NCI-H2196 (cell line): ENCODE measurements at regions not wholly inside any gene's neighbourhood (a gene's known extent, or its start where the extent isn't known, plus 50 kb on each side); places are given as distances from the start of the nearest gene placed in this dataset.
"Not testable (repeated sequence)": the region's sequence is repeated elsewhere in the genome, so short reads cannot be mapped to it uniquely, and the experiment has no call there.

ENCODE experiments used
- DNase-seq: peaks from one replicate; lab custom pipeline; 2025; ENCODE audit not compliant: unreplicated experiment; lab: John Stamatoyannopoulos, UW

DNA sequence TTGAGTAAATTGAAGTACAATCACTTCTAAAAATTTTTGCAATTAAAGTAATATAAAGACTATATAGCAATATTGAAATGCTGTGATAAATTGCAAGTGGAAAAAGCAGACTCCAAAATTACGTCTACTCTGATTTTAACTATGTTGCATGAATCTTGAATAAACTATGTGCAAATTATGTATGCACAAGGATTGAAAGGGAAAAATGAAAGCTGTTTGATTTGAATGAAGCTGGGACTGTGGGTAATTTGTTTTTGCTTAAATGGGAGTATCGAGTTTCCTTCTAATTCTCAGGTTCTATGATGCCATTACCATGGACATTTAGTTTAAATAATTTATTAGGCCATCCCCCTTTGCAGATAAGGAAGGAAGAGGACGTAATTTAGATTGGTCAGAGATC lies 198.7 kb upstream of the MYLIP start:
- no peak for DNase-seq

GRCh38 chr6:15929685-15930084 lies 199.2 kb upstream of the MYLIP start:
- no peak for DNase-seq

- no peak for DNase-seq
Measured at GRCh38 chr6:15927531-15928225, 201.2 kb upstream of the MYLIP start.

GRCh38 chr6:15926256-15926655 lies 202.6 kb upstream of the MYLIP start:
- DNase-seq: no peak

DNA sequence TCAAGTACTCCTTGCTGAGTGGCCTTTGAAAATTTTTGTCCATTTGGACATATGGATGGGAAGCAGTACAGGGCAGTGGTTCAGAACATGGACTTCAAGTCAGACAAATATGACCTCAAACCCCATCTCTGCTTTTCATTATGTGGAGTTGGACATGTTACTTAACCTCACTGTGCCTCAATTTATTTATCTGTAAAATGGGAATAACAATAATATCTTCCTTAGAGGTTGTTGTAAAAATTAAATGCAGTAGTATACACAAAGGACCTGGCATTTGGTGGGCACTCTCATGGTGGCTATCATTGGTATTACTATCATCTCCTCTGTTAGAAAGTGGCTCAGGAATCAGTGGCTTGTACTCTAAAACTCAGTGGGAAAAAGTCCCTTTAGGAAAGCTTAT lies 204.0 kb upstream of the MYLIP start:
- DNase-seq: no peak

GRCh38 chr6:15922510-15923250 lies 206.2 kb upstream of the MYLIP start:
- DNase-seq: no peak

- DNase-seq: no peak
Measured at GRCh38 chr6:15921243-15921642, 207.6 kb upstream of the MYLIP start.

- DNase-seq: no peak
Measured at GRCh38 chr6:15916581-15916980, 212.3 kb upstream of the MYLIP start.

GRCh38 chr6:15915508-15916178 lies 213.2 kb upstream of the MYLIP start:
- DNase-seq: no peak

DNA sequence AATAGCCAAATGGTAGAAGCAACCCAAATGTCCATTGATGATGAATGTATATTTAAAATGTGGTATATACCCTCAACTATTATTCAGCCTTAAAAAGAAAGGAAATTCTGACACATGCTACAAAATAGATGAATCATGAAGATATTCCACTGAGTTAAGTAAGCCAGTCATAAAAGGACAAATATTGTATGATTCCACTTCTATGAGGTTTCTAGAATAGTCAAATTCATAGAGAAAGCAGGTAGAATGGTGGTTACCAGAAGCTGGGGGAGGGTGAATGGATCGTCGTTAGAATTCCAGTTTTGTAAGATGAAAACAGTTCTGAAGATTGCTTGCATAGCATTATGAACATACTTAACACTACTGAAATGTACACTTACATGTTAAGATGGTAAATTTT lies 214.3 kb upstream of the MYLIP start:
- no peak for DNase-seq

DNA sequence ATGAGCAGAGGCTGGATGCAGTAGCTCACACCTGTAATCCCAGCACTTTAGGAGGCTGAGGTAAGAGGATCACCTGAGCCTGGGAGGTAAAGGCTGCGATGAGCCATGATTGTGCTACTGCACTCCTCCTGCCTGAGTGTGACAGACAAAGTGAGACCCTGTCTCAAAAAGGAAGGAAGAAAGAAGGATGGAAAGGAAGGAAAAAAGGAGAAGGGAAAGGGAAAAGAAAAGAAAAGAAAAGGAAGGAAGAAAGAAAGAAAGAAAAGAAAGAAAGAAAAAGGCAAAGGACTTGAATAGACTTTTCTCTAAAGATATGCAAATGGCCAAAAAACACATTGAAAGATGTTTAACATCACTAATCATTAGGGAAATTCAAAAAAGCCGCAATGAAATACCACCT lies 215.3 kb upstream of the MYLIP start:
- DNase-seq: no peak

GRCh38 chr6:15912505-15913400 lies 216.1 kb upstream of the MYLIP start:
- DNase-seq: no peak

DNA sequence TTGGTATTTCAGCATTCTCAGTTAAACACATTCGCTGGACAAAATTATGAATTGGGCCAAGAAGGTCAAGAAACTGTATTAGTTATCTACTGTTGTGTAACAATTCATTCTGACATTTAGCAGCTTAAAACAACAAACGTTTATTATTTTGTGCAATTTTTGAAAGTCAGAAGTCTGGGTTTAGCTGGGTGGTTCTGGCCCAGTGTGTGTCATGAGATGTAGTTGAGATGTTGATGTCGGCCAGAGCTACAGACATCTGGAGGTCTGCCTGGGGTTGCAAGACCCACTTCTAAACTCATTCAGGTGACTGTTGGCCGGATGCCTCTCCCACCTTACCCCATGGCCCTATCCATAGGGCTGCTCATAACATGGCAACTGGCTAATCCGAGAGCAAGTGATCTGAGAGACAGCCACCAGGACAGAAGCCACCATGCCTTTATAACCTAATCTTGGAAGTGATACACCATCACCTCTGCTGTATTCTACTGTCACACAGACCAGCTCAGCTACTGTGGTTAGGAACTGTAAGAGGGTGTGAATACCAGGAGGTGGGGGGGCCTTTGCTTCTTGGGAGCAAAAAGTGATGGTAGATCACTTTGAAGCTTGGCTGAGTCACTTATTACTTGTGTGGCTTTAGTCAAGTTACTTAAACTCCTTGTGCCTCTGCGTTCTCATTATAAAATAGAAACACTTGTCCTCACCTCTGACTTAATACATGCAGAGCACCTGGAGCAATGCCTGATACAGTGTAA lies 217.0 kb upstream of the MYLIP start:
- no peak for DNase-seq

GRCh38 chr6:15909290-15910070 lies 219.4 kb upstream of the MYLIP start:
- no peak for DNase-seq

GRCh38 chr6:15908871-15909270 lies 220.0 kb upstream of the MYLIP start:
- no peak for DNase-seq

- DNase-seq: no peak
Measured at GRCh38 chr6:15907914-15908518, 220.9 kb upstream of the MYLIP start.

DNA sequence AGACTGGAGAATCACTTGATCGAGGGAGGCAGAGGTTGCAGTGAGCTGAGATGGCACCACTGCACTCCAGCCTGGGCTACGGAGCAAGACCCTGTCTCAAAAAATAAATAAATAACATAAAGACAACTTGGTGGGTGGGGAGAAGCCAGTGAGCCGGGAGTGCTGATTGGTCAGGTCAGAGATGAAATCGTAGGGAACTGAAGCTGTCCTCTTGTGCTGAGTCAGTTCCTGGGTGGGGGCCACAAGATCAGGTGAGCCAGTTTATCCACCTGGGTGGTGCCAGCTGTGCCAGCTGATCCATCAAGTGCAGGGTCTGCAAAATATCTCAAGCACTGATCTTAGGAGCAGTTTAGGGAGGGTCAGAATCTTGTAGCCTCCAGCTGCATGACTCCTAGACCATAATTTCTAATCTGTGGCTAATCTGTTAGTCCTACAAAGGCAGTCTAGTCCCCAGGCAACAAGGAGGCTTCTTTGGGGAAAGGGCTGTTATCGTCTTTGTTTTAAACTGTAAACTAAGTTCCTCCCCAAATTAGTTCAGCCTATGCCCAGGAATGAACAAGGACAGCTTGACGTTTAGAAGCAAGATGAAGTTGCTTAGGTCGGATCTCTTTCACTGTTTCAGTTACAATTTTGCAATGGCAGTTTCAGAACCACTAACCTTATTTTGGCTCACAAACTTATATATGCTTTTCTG lies 221.5 kb upstream of the MYLIP start:
- not testable (repeated sequence) for DNase-seq

DNA sequence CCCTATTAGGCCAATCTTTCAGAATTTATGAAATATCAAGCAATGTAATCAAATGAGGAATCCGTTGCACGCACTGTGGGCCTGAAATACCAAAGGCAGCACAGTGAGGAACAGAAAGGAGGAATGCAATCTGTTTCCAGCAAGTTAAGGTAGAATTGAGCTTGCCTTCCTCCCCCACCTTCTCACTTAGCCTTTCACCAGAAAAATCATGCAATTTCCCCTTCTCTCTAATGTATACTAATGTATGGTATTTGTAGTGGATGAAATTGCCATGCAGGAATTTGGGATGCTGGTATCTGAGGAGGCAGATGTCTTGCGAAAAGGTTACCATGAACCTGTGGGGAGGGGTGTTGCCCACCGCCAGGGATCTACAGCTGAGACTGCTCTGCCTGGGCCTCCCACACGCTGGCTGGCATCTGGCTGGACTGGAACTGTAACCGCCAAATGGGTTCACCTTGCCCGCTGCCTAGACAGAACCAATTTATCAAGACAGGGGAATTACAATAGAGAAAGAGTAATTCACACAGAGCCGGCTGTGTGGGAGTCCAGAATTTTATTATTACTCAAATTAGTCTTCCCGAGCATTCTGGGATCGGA lies 222.4 kb upstream of the MYLIP start:
- no peak for DNase-seq
